SHP77 treated with DMSO at 0.1 percent for 48 hours (cell line): ENCODE measurements at regions not wholly inside any gene's neighbourhood (a gene's known extent, or its start where the extent isn't known, plus 50 kb on each side); places are given as distances from the start of the nearest gene placed in this dataset.

ENCODE experiments used
- DNase-seq: peaks from one replicate; lab custom pipeline; 2025; lab: John Stamatoyannopoulos, UW

DNA sequence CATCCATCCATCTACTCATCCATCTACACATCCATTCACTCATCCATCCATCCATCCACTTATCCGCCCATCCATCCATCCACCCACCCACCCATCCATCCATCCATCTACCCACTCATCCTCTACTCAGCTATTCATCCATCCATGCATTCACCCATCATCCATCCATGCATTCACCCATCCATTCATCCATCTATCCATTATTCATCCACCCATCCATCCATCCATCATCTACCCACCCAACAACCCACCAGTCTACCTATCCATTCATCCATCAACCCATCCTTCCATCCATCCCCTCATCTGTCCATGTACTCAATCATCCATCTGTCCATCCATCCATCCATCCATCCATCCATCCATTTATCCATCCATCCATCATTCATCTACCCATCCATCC lies 972.7 kb downstream of the BRD1 start:
- DNase-seq: no peak

GRCh38 chr22:48853627-48854240 lies 973.9 kb downstream of the BRD1 start:
- no peak for DNase-seq

- DNase-seq: no peak
Measured at GRCh38 chr22:48851933-48852549, 975.6 kb downstream of the BRD1 start.

DNA sequence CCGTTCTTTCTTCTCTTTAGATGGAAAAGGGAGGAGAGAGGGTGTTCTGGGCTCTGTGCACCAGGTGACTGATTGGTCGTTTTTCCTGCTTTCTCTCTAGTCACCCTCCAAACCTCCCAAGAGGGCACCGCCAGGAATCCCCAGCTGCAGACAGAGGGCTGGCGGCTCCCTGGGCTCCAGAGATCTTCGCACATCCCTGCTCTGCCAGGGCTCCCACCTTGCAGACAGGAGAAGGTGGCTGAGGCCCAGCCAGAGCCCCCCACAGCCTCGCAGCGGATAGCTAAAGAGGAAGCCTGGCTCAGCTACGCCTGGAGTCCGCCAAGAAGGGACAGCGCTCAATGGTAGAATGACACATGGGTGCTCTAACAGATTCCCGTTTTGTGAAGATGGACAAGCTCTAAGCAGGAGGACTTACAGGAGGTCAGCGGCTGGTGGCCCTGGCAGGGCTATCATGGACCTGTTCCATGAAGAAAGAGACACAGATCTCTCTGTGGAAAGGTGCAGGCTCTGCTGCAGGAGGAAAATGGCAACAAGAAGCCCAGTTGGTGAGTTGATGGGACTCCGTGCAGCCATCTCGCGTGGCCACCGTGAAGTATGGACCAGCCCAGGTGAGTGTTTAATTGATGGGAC lies 976.9 kb downstream of the BRD1 start:
- no peak for DNase-seq

GRCh38 chr22:48849963-48850657 lies 977.6 kb downstream of the BRD1 start:
- no peak for DNase-seq

DNA sequence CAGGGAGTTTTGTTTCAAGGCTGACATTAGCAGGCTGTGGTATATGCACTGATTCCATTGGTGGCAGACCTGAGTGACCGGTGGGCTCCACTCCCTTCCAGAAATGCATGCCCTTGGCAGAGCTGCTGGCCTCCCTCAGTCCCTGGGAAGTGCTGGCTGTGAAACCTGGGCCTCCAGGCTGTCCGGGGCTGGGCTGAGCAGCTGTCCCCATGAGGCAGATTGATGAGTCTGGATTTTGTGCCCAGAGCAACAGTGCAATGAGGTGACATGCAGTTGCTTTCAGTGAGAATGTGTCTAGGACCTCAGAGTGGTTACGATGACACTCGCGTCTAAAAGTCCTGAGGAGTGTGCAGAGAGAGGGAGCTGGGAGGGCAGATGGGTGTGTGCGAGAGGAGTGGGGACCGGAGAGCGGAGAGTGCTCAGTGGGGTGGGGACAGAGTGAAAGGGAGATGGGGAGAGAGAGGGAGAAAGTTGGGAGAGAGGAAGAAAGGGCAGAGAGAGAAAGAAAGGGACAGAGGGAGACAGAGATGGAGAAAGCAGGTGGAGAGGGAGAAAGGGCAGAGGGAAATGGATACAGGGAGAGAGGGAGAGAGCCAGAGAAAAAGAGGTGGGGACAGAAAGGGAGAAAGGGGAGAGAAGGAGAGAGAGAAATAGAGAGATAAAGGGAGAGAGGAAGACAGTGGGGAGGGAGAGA lies 978.3 kb downstream of the BRD1 start:
- no peak for DNase-seq

- no peak for DNase-seq
Measured at GRCh38 chr22:48846200-48846599, 981.5 kb downstream of the BRD1 start.

- no peak for DNase-seq
Measured at GRCh38 chr22:48845356-48845936, 982.2 kb downstream of the BRD1 start.

- DNase-seq: no peak
Measured at GRCh38 chr22:48844056-48844675, 983.5 kb downstream of the BRD1 start.

DNA sequence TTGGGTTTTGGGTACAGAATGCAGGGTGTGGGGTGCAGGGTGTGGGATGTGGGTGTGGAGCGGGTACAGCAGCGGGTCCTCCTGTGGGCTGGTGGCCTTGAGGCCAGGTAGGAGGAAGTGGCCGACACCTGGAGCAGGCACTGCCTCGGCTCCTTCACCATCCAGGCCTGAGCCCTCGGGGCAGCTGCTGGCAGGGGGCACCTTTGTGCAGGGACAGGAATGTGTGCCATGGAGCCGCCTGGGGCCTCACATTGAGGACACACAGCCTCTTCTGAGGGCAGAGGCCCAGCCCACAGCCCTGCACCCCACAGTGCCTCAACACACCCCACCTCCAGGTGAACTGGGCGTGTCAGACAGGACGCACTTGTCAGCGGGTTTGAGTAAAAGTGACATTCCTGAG lies 984.0 kb downstream of the BRD1 start:
- DNase-seq: no peak

DNA sequence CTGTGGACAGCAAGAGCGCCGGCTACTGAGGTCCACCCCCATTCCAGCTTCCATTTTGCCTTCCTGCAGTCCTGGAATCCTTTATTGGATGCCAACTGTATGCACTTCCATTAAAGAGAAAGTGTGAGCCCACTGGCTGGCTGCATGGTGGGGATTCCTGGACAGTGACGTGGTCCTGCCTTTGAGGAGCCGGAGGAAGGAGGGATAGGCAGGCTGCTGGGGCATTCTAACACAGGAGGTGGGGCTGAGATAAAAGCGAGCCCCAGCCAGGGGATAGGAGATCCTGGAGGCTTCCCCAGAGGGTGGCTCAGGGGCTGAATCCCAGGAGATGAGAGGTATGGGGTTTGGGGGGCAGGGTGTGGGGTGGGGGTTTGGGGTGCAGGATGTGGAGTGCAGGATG lies 984.7 kb downstream of the BRD1 start:
- no peak for DNase-seq

DNA sequence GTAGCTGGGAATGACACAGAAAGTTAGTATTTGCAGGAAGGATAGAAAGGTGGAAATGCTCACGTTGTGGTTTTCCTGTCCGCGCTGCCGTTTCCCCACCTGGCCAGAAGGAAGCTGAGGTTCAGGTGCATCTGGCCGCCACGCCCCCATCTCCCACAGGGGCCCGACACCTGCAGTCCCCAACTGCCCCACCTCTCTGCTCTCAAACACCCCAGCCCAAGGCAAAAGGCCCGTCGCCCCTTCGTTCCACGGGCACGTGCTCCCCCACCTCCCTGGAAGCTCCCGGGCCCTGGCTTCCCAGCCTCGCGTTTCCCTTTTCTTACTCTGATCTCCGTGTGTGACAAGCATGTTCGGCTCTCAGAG lies 985.1 kb downstream of the BRD1 start:
- DNase-seq: no peak

DNA sequence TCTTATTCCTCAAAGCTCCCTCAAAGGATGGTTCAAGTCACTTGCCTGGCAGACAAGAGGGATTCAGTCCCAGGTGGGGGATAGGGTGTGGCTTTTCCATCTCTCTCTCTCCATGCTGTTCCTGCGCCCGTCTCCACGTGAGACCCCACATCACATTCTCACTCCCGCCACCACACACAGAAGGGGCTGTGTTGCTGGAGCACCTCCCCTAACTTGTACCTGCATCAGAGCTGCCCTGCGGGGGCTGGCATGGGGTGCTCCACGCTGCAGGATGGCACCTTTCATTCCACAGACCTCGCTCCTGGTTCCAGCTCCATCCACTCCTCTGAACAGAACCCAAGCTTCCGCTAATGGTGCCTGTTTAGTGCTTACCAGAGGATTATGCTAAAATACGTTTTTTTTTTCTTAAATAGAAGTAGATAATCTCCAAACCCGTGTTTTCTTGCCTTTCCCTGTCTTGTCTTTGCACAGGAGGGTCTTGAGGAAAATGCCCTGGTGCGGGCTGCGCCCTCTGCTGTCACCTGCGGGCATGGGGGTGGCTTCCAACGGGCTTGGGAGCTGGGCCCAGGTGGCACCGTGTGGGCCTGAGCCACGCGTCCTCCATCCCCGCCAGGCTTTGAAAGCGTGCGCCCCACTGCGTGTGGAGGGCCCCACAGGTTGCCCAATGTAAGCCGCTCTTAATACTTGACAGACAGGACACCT lies 985.6 kb downstream of the BRD1 start:
- DNase-seq: no peak

DNA sequence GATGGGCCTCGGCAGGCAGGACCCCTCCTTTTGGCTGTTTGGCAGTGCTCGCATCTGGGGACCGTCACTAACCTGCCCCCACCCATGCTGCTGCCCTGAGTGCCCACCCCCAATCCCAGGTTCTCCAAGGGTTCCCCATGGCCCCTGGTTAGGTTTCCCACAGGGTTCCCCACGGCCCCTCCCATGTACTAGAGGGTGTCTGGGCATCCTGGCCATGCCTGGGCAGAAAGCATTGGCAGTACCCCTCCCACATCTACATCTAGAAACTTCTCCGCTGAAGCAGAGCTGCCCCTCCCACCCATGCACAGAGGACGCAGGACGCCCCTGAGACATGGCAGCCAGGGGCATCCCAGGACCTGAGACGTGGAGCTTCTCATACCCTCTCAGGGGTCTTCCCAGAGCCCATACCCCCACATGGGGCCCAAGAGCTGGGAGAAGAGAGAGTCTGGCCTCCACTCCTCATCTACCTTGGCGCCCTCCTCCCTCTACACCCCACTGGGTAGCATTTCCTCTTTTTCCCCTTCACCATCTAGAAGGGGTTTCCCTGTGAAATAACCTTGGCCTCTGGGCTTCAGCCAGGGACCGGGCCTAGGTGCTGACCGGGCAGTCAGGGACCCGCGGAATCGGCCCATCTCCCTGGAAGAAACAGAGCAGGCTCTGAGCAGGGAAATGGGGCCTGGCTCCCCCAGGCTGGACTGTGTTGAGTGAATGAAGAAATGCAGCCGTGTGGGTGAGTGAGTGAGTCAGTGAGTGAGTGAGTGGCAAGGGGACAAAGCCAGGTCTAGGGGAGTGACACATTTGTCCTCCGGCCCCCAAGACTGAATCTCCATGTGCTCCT lies 987.3 kb downstream of the BRD1 start:
- DNase-seq: no peak

DNA sequence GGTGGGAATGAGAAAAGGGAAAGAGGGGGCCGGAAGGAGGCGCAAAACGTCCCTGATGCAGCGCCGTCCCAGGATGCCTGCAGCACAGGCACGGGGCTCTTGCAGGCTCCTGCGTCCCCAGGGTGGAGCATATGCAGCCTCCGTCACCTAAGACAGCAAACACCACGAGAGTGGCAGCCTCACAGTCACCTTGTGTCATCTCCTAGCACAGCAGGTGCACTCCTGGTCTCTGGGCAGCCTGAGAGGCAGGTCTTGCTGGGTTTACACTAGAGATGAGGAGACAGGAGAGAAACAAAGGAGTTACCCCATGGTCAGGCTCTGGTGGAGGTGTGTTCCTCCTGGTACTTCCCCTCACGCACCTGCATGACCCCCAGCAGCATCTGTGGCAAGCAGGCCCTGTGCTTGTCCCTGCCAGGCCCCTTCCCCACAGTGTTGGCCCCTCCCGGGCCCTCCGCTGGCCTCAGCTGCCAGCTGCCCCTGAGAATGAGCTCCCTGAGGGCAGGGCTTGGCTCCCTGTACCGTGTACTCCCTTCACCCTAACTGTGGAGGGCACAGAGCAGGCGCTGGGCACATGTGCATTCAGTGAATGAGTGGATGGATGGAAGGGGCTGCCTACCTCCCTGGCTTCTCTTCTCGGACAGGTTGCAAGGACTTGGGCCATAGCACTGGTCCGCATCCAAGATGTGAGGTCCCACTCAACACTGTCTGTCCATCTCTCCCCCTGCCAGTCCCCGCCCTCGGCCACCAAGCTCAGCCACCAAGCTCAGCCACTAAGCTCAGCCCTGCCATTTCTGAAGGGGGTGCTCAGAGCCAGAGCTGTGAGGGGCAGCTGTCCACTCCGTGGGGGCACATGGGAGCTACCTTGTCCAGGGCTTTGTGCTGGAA lies 988.6 kb downstream of the BRD1 start:
- no peak for DNase-seq

DNA sequence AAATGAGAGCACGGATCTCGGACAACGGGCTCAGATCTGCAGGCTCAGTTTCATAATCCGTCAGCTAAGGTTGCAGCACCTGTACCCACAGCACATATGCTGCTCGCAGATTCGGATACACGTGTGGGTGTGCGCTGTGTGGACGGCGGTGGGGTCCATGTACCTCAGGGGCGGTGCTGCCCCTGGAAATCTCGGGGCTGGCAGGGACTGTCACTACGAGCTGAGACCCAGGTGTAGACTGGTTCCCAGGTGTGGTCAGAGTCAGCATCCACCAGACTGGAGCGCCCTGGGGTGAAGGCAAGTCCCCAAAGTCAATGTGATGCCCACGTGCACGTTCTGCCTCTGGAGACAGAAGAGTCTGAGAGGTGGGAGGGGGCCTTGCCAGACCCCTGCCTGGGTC lies 989.3 kb downstream of the BRD1 start:
- no peak for DNase-seq

- DNase-seq: no peak
Measured at GRCh38 chr22:48837341-48837935, 990.2 kb downstream of the BRD1 start.

GRCh38 chr22:48836673-48837340 lies 990.9 kb downstream of the BRD1 start:
- no peak for DNase-seq
